MM.1S (cell line): ENCODE measurements at regions not wholly inside any gene's neighbourhood (a gene's known extent, or its start where the extent isn't known, plus 50 kb on each side); places are given as distances from the start of the nearest gene placed in this dataset.

Experiments used
- DNase-seq: peaks from one replicate; pipeline ENCODE4 v3.0.0-alpha.2; 2015
- H2AFZ ChIP-seq: fragments of 300-600 bp; sonication (generic); 2 replicates; pipeline ENCODE4 v1.6.0; 2016; ENCODE audit warnings: antibody characterized with exemption, low read length
- H3F3A ChIP-seq: fragments of 300-600 bp; sonication (generic); 2 replicates; pipeline ENCODE4 v1.6.1; 2016; ENCODE audit warnings: mild to moderate bottlenecking, antibody characterized with exemption, low read length, moderate library complexity, mixed read lengths; ENCODE audit not compliant: insufficient read depth
- H3K27ac ChIP-seq: fragments of 300-600 bp; sonication (generic); 2 replicates; pipeline ENCODE4 v1.5.1; 2016; ENCODE audit warnings: mild to moderate bottlenecking, low read length
- H3K27me3 ChIP-seq: fragments of 300-600 bp; sonication (generic); replicated peaks from 2 replicates; pipeline ENCODE4 v1.6.0; 2016; ENCODE audit warnings: low read length; ENCODE audit not compliant: insufficient read depth
- H3K36me3 ChIP-seq: fragments of 300-600 bp; sonication (generic); replicated peaks from 2 replicates; pipeline ENCODE4 v1.6.1; 2016; ENCODE audit warnings: mild to moderate bottlenecking, low read length, mixed read lengths; ENCODE audit not compliant: insufficient read depth
- H3K4me1 ChIP-seq: fragments of 300-600 bp; sonication (generic); 2 replicates; pipeline ENCODE4 v1.6.1; 2016; ENCODE audit warnings: low read length, mixed read lengths
- H3K4me2 ChIP-seq: fragments of 300-600 bp; sonication (generic); 2 replicates; pipeline ENCODE4 v1.6.0; 2016; ENCODE audit warnings: low read depth, low read length
- H3K4me3 ChIP-seq: fragments of 300-600 bp; sonication (generic); 2 replicates; pipeline ENCODE4 v1.5.1; 2016; ENCODE audit warnings: low read length, mixed read lengths
- H3K79me2 ChIP-seq: fragments of 300-600 bp; sonication (generic); 2 replicates; pipeline ENCODE4 v1.6.1; 2016; ENCODE audit warnings: mixed run types, low read length, mixed read lengths
- H3K9ac ChIP-seq: fragments of 300-600 bp; sonication (generic); 2 replicates; pipeline ENCODE4 v1.6.1; 2016; ENCODE audit warnings: low read length, mixed read lengths
- H3K9me2 ChIP-seq: fragments of 300-600 bp; sonication (generic); replicated peaks from 2 replicates; pipeline ENCODE4 v1.6.1; 2016; ENCODE audit warnings: mild to moderate bottlenecking, low read length, mixed read lengths; ENCODE audit not compliant: insufficient read depth
- H3K9me3 ChIP-seq: fragments of 300-600 bp; sonication (generic); replicated peaks from 2 replicates; pipeline ENCODE4 v1.6.1; 2016; ENCODE audit warnings: mild to moderate bottlenecking, low read length, mixed read lengths; ENCODE audit not compliant: insufficient read depth
- H4K20me1 ChIP-seq: fragments of 300-600 bp; sonication (generic); 2 replicates; pipeline ENCODE4 v1.6.1; 2016; ENCODE audit warnings: mild to moderate bottlenecking, low read length, moderate library complexity, mixed read lengths; ENCODE audit not compliant: insufficient read depth
- EZH2 ChIP-seq: fragments of 300-600 bp; sonication (generic); optimal IDR thresholded peaks from 2 replicates; pipeline ENCODE3; 2017; ENCODE audit warnings: low read depth, mild to moderate bottlenecking, antibody characterized with exemption, low read length, mixed read lengths
- EZH2phosphoT487 ChIP-seq: fragments of 300-600 bp; sonication (generic); IDR thresholded peaks from 2 replicates; pipeline ENCODE4 v1.6.1; 2018; ENCODE audit warnings: antibody characterized with exemption, low read length
- TF ChIP-seq, protein P1 (sequence below): fragments of 300-600 bp; sonication (generic); IDR thresholded peaks from 2 replicates; pipeline ENCODE4 v1.5.1; 2016; ENCODE audit warnings: antibody characterized with exemption, low read length, mixed read lengths

DNA sequence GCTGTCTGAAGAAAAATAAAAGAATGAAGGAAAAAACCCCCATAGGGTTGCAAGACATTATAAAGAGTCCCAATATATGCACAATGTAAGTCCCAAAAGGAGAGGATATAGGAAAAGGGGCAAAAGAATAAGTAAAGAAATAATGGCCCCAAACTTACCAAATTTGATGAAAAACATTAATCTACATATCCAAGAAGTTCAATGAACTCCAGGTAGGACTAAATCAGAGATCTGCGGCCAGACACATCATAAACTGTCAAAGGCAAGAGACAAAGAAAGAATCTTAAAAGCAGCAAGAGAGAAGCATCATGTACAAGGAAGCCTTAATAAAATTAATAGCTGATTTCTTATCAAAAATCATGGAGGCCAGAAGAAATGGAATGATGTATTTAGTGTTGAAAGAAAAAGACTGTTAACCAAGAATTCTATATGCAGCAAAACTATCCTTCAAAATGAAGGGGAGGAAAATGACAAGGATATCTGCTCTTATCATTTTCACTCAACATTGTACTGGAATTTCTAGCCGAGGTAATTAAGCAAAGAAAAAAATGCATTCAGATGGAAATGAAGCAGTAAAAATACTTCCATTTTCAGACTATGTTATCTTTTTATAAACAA, 95.7 kb upstream of the GLI3 start:
- Histone ChIP-seq H3K27ac (no peak overlapping the region), H3K4me2 (no peak overlapping the region), H3K4me3 (no peak overlapping the region), H3K9ac (no peak overlapping the region), H3F3A (no peaks in the 10 kb centered on the region), H3K36me3 (no peaks in the 10 kb centered on the region), H3K9me3 (no peaks in the 10 kb centered on the region), H3K27me3 (no peaks in the 10 kb centered on the region), H2AFZ (no peak overlapping the region), H3K79me2 (no peaks in the 10 kb centered on the region), H3K4me1 (peaks cover 1% of the 10 kb centered on the region; the same call in 1 of the 2 replicates), H4K20me1 (no peaks in the 10 kb centered on the region), H3K9me2 (no peaks in the 10 kb centered on the region)
- TF ChIP-seq, protein P1, sequence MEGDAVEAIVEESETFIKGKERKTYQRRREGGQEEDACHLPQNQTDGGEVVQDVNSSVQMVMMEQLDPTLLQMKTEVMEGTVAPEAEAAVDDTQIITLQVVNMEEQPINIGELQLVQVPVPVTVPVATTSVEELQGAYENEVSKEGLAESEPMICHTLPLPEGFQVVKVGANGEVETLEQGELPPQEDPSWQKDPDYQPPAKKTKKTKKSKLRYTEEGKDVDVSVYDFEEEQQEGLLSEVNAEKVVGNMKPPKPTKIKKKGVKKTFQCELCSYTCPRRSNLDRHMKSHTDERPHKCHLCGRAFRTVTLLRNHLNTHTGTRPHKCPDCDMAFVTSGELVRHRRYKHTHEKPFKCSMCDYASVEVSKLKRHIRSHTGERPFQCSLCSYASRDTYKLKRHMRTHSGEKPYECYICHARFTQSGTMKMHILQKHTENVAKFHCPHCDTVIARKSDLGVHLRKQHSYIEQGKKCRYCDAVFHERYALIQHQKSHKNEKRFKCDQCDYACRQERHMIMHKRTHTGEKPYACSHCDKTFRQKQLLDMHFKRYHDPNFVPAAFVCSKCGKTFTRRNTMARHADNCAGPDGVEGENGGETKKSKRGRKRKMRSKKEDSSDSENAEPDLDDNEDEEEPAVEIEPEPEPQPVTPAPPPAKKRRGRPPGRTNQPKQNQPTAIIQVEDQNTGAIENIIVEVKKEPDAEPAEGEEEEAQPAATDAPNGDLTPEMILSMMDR: no peak
- no peak for TF ChIP-seq EZH2phosphoT487
- TF ChIP-seq EZH2: no peak
- no peak for DNase-seq

DNA sequence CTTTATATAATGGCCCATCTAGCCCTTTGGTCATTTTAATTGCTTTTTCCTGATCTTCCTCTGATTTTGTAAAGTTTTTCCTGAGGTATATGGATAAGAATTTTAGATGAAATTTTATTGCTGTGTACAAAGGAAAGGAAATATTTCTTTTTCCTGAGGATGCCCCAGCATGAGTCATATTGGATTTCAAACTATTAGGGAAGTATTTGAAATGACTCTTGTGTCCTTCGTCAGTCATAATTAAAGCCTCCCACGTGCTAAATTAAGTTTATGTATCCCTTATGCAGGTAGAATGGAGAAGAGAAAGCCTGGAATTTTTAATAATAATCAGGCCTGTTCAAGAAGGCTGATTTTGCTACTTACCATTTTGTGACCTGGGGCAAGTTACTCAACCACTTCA, 82.6 kb upstream of the GLI3 start:
- no peak overlapping the region for H3K9ac ChIP-seq
- H3K4me3 ChIP-seq: no peak overlapping the region
- no peaks in the 10 kb centered on the region for H3K9me2 ChIP-seq
- no peak overlapping the region for H3K27ac ChIP-seq
- H3K4me1 ChIP-seq: peaks cover 7% of the 10 kb centered on the region
- no peak for DNase-seq
- no peak overlapping the region for H2AFZ ChIP-seq
- H3K4me2 ChIP-seq: no peak overlapping the region
- no peaks in the 10 kb centered on the region for H3K27me3 ChIP-seq
- H3K79me2 ChIP-seq: no peaks in the 10 kb centered on the region
- 0 out of 2 replicates have a peak, but pooled peaks cover 3% of the 10 kb centered on the region for H3F3A ChIP-seq
- no peaks in the 10 kb centered on the region for H3K9me3 ChIP-seq
- TF ChIP-seq EZH2 (no peak), EZH2phosphoT487 (no peak)
- TF ChIP-seq, protein P1: no peak
- H4K20me1 ChIP-seq: no peaks in the 10 kb centered on the region
- no peaks in the 10 kb centered on the region for H3K36me3 ChIP-seq

DNA sequence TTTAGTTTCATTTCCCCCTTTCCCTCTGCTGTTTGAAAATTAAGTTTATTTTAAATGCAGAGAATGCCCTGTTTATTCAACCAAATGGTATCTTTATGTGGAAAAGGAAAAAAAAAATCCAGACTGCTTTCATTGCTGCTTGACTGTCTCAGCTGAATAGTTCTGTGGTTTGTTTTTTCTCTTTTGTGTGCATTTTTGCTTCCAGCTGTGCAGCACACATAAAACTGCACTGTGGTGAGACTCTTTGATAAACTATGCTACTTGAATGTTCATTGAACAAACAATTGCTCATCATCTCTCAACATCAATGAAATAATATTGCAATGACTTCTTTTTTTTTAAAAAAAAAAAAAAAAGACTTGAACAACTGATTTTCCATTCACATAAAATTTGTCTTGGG, 78.6 kb upstream of the GLI3 start:
- 0 out of 2 replicates have a peak, but pooled peaks cover 3% of the 10 kb centered on the region for H3F3A ChIP-seq
- no peaks in the 10 kb centered on the region for H3K36me3 ChIP-seq
- no peaks in the 10 kb centered on the region for H4K20me1 ChIP-seq
- peak overlapping the region; percentile 8 for H2AFZ ChIP-seq
- peak overlapping the region; percentile 23 for H3K4me3 ChIP-seq
- H3K4me1 ChIP-seq: peaks cover 10% of the 10 kb centered on the region
- no peaks in the 10 kb centered on the region for H3K9me2 ChIP-seq
- TF ChIP-seq, protein P1: no peak
- TF ChIP-seq EZH2phosphoT487 (no peak), EZH2 (no peak)
- DNase-seq: no peak
- peak overlapping the region; percentile 61 for H3K4me2 ChIP-seq
- H3K9me3 ChIP-seq: no peaks in the 10 kb centered on the region
- H3K79me2 ChIP-seq: no peaks in the 10 kb centered on the region
- no peak overlapping the region for H3K27ac ChIP-seq
- no peaks in the 10 kb centered on the region for H3K27me3 ChIP-seq
- H3K9ac ChIP-seq: no peak overlapping the region
